ENCODE measurements at regions not wholly inside any gene's neighbourhood (a gene's known extent, or its start where the extent isn't known, plus 50 kb on each side); places are given as distances from the start of the nearest gene placed in this dataset.

DNA sequence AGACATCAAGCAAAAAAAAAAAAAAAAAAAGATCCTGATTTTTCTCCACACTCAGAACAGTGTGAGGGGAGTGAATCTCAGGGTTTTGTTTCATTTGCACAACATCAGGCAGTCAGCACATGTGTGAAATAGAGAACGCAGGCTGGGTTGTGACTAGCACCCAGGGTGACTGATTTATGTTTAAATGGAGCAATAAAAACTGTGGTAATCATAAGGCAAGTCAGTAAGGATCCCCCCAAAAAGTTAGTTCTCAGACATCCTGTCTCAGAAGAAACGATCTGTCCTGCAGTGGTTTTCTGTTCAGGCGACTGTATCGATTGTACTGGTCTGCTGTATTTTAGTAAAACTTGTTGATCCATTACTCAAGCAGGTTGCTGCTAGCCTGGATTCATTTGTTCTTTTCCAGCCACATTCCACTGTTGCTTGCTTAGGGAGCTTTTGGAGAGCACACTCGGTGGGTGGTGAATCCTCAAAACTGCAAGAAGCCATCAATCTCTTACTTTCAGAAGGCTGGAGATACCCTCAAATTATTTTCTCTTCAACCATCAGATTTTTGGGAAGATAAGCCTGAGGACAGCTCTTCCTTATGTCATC is 107.1 kb downstream of the DACT1 start:
- no peaks in the 10 kb centered on the region for H3K9me3 ChIP-seq
- H3K9me3 Mint-ChIP-seq (ENCODE audit: unreplicated experiment): no peaks in the 10 kb centered on the region
- CTCF ChIA-PET: interaction anchor here (0.7 kb wide), 1 partner anchor 83 kb away, joined by 7 read pairs; no protein-coding TSS in a partner anchor
- no peaks in the 10 kb centered on the region for H3K36me3 ChIP-seq (ENCODE audit: control insufficient read depth, insufficient read depth, low read length)
- 0 out of 2 replicates have a peak, but pooled peaks cover 5% of the 10 kb centered on the region for H3K4me1 ChIP-seq
- no TSS peak for BruUV-seq (replicated peaks)
- no peaks in the 10 kb centered on the region for H3K27me3 ChIP-seq (replicated peaks; ENCODE audit: control insufficient read depth, insufficient read depth, low read length)
- no peak overlapping the region for H3K4me3 Mint-ChIP-seq (ENCODE audit: unreplicated experiment)
- no peaks in the 10 kb centered on the region for H3K4me1 Mint-ChIP-seq (ENCODE audit: low read depth, unreplicated experiment)
- POLR2A ChIA-PET: no interaction called here
- TF ChIP-seq, protein P1, sequence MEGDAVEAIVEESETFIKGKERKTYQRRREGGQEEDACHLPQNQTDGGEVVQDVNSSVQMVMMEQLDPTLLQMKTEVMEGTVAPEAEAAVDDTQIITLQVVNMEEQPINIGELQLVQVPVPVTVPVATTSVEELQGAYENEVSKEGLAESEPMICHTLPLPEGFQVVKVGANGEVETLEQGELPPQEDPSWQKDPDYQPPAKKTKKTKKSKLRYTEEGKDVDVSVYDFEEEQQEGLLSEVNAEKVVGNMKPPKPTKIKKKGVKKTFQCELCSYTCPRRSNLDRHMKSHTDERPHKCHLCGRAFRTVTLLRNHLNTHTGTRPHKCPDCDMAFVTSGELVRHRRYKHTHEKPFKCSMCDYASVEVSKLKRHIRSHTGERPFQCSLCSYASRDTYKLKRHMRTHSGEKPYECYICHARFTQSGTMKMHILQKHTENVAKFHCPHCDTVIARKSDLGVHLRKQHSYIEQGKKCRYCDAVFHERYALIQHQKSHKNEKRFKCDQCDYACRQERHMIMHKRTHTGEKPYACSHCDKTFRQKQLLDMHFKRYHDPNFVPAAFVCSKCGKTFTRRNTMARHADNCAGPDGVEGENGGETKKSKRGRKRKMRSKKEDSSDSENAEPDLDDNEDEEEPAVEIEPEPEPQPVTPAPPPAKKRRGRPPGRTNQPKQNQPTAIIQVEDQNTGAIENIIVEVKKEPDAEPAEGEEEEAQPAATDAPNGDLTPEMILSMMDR (IDR thresholded peaks at IDR 0.05; ENCODE audit: insufficient read depth in 1 of 2, low read depth in 1 of 2, low read length in 1 of 2, severe bottlenecking in 1 of 2, unreplicated experiment in 1 of 2): no peak
- H3K4me3 ChIP-seq (ENCODE audit: low read depth, low read length): no peak overlapping the region
- intact Hi-C loops (cut with micrococcal nuclease; ENCODE audit: unreplicated experiment): no loop called here
- no peak for DNase-seq
- peaks cover 4% of the 10 kb centered on the region for H3K27me3 Mint-ChIP-seq (ENCODE audit: insufficient read depth, unreplicated experiment)
- H3K27ac Mint-ChIP-seq (ENCODE audit: unreplicated experiment): no peak overlapping the region
- H3K36me3 Mint-ChIP-seq (ENCODE audit: insufficient read depth, unreplicated experiment): no peaks in the 10 kb centered on the region

DNA sequence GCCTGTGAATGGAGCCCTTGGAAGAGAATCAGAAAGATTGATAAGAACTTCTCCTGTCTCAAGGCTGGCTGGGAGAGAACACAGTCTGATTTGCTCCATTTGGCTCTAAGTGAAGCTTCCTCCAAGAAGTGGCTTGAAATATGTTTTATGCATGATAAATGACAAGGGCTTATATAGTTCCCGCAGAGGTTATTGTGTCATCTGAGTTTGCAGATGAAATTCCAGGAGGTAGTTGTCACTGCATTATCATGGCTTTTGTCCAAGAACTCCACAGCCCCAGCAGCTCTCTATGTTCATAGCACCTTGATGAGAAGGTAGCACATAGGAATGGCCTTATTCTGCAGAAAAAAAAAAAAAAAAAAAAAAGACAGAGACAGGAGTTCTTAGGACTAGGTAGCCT is 108.5 kb downstream of the DACT1 start:
- TF ChIP-seq, protein P1 (IDR thresholded peaks at IDR 0.05; ENCODE audit: insufficient read depth in 1 of 2, low read depth in 1 of 2, low read length in 1 of 2, severe bottlenecking in 1 of 2, unreplicated experiment in 1 of 2): no peak
- BruUV-seq (replicated peaks): no TSS peak
- Mint-ChIP-seq H3K4me3 (ENCODE audit: unreplicated experiment) (no peak overlapping the region), H3K27ac (ENCODE audit: unreplicated experiment) (no peak overlapping the region), H3K9me3 (ENCODE audit: unreplicated experiment) (no peaks in the 10 kb centered on the region), H3K27me3 (ENCODE audit: insufficient read depth, unreplicated experiment) (no peaks in the 10 kb centered on the region), H3K4me1 (ENCODE audit: low read depth, unreplicated experiment) (no peaks in the 10 kb centered on the region), H3K36me3 (ENCODE audit: insufficient read depth, unreplicated experiment) (no peaks in the 10 kb centered on the region)
- 0 out of 2 replicates have a peak, but pooled peaks cover 5% of the 10 kb centered on the region for H3K4me1 ChIP-seq
- no peaks in the 10 kb centered on the region for H3K27me3 ChIP-seq (replicated peaks; ENCODE audit: control insufficient read depth, insufficient read depth, low read length)
- ChIA-PET CTCF (no interaction called here), POLR2A (no interaction called here)
- no peak for DNase-seq
- intact Hi-C loops (cut with micrococcal nuclease; ENCODE audit: unreplicated experiment): no loop called here
- H3K4me3 ChIP-seq (ENCODE audit: low read depth, low read length): no peak overlapping the region
- no peaks in the 10 kb centered on the region for H3K9me3 ChIP-seq
- no peaks in the 10 kb centered on the region for H3K36me3 ChIP-seq (ENCODE audit: control insufficient read depth, insufficient read depth, low read length)

DNA sequence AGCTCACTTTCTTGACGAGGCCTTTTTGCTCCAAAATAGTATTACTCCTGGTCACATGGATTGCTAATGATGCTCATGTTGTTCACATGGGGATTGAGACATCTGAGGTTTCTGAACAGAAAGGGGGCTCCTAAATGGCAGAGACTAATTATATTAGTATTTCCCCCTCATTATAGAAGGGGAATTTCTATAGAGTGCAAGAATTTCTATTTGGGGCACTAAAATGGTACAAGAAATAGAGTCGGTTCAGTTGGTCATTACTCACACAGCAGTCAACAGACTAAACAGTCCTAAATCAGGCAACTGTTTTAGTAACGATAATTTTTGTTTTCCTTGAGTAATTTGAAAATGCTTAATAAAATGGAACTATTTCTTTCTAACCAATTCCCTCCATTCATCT is 108.9 kb downstream of the DACT1 start:
- intact Hi-C loops (cut with micrococcal nuclease; ENCODE audit: unreplicated experiment): no loop called here
- H3K9me3 ChIP-seq: no peaks in the 10 kb centered on the region
- Mint-ChIP-seq H3K4me3 (ENCODE audit: unreplicated experiment) (no peak overlapping the region), H3K27me3 (ENCODE audit: insufficient read depth, unreplicated experiment) (no peaks in the 10 kb centered on the region), H3K9me3 (ENCODE audit: unreplicated experiment) (no peaks in the 10 kb centered on the region), H3K27ac (ENCODE audit: unreplicated experiment) (no peak overlapping the region), H3K4me1 (ENCODE audit: low read depth, unreplicated experiment) (no peaks in the 10 kb centered on the region), H3K36me3 (ENCODE audit: insufficient read depth, unreplicated experiment) (no peaks in the 10 kb centered on the region)
- H3K27me3 ChIP-seq (replicated peaks; ENCODE audit: control insufficient read depth, insufficient read depth, low read length): no peaks in the 10 kb centered on the region
- 0 out of 2 replicates have a peak, but pooled peaks cover 5% of the 10 kb centered on the region for H3K4me1 ChIP-seq
- CTCF ChIA-PET: no interaction called here
- POLR2A ChIA-PET: no interaction called here
- no peak for DNase-seq
- no TSS peak for BruUV-seq (replicated peaks)
- H3K36me3 ChIP-seq (ENCODE audit: control insufficient read depth, insufficient read depth, low read length): no peaks in the 10 kb centered on the region
- TF ChIP-seq, protein P1 (IDR thresholded peaks at IDR 0.05; ENCODE audit: insufficient read depth in 1 of 2, low read depth in 1 of 2, low read length in 1 of 2, severe bottlenecking in 1 of 2, unreplicated experiment in 1 of 2): no peak
- no peak overlapping the region for H3K4me3 ChIP-seq (ENCODE audit: low read depth, low read length)
